NK-92 (cell line): ENCODE measurements at regions not wholly inside any gene's neighbourhood (a gene's known extent, or its start where the extent isn't known, plus 50 kb on each side); places are given as distances from the start of the nearest gene placed in this dataset.
"Not testable (repeated sequence)": the region's sequence is repeated elsewhere in the genome, so short reads cannot be mapped to it uniquely, and the experiment has no call there.

Source experiments
- DNase-seq: peaks from one replicate; lab custom pipeline; 2025; ENCODE audit not compliant: unreplicated experiment; lab: John Stamatoyannopoulos, UW

DNA sequence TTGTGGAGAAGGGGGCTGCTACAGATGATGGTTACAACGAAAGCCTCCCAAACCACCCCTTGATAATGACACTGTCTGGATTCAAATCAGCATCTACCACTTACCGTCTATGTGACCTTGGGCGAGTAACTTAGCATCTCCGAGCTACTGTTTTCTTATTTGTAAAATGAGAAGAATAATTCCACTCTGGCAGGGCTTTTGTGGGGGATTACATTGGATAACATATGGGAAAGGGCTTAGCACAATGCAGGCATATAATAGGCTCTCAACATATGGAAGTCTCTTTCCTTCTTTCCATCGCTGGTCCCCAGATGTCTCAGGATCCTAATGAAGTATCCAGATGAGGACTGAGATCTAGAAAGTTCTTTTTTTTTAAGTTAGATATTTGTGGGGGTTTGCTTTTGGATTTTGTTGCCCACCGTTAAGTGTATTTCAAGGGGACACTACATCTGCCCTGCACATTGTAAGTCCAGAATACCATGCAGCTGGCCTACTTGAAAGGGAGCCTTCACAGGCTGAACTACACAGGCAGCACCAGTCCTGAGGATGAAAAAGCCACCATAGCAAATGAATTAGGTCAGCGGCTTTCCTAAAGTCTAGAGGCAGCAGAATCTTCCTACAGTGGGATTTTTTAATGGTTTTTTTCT lies 172.2 kb upstream of the IRF2BP2 start:
- DNase-seq = no peak

DNA sequence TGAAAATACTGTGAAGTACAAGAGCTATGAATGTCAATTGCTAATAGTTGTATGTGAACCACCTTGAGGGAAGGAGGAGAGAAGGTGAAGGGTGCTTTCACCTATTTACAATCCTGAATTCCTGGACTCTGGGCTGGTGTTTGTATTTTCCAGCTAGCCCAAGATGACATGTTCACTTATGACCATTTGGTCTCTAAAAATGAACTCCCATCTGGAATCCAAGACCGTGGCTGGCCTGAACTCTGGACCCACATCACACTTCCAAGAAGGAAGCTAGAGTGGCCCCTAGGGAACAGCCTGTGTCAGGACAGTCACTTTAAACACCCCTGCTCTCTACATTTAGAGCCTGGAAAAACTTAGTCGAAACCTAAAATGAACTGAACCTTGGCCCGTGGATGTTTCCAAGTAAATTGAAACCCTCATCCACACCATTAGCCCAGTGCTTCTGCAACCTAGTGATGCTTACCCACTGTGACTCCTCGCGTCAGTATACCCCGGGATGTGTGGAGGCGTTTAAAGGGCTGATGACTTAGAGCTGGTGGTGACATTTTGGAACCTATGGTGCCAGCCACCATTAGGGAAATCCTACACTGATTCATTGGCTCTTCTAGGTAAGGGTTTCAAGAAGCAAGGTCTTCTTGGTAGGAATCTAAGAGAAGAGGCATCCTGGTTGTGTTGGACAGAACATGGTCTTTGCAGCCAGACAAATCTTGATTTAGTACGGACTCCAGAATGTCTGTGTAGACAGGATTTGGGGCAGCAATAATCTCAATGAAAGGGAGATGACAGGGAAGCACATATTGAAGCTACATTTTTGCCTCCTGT lies 171.5 kb upstream of the IRF2BP2 start:
- no peak for DNase-seq

DNA sequence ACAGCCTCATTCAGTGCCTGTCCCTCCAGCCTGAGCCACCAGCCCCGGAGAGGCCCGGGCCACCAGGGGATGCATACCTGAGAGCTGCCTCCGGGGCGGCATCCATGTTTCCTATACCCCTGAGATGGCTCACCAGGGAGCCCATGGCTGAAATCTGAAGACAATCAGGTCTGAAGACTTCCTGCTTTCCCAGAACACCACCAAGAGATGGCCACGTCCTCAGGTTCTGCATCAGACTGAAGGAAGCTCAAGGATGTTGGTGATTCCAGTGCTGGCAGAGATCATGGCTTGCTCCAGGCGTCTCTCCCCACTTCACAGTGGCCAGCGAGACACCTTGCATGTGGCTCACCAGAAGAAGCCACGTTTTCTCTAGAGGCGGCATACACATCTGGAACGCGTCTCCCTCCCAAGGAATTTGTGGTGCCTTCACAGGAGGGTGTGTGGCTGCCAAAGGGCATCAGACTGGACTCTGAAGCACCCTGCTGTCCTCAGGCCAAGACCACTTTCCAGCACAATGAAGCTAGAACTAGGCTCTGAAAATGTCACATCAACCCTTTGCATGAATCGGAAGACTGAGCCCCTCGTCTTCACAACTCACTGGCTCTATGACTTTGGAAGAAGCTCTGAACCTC lies 170.7 kb upstream of the IRF2BP2 start:
- DNase-seq = no peak

DNA sequence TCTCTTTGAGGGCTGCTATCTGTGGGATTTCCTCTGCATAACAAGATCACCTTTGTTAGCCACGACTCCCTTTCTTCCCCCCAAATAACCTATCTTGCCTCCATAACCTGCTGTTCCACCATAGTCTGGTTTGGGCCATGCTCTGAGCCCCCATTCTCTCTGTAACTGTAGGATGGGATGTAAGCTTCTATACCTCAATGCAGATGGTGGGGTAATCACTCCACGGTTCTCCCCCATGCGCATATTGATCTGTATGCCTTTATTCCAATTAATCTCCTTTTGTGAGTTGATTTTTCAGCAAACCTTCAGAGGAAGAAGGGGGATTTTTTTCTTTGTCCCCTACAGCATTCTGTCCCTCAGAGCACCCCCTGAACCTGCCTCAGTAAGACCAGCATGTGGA lies 170.1 kb upstream of the IRF2BP2 start:
- no peak for DNase-seq

DNA sequence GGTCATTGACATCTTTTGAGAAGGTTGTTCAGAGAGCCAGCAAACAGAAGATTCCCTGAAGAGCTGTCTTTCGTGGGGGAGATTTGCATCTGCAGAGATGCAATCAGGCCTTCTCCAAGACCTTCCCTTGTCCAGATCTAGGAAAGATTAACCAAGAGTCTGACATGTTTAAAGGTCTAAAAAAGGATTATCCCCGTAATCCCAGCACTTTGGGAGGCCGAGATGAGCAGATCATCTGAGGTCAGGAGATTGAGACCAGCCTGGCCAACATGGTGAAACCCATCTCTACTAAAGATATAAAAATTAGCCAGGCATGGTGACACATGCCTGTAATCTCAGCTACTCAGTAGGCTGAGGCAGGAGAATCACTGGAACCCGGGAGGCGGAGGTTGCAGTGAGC lies 169.6 kb upstream of the IRF2BP2 start:
- not testable (repeated sequence) for DNase-seq

DNA sequence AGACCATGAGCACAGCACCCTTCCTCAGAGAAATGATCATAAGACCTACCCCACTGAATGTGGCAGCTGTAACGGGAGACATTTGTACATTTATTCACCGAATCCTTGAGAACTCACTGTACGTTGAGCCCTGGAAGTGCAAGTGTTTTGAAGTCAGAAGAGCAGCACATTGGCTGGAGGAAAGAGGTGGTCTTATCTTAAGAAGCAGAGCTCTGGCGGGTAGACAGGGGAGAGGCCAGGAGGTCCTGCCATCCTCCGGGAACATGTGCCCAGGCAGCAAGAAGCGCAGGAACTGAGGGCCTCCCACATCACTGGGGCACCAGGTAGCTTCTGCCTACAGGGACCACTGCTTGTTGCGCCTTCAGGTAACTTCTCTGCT lies 169.2 kb upstream of the IRF2BP2 start:
- no peak for DNase-seq

DNA sequence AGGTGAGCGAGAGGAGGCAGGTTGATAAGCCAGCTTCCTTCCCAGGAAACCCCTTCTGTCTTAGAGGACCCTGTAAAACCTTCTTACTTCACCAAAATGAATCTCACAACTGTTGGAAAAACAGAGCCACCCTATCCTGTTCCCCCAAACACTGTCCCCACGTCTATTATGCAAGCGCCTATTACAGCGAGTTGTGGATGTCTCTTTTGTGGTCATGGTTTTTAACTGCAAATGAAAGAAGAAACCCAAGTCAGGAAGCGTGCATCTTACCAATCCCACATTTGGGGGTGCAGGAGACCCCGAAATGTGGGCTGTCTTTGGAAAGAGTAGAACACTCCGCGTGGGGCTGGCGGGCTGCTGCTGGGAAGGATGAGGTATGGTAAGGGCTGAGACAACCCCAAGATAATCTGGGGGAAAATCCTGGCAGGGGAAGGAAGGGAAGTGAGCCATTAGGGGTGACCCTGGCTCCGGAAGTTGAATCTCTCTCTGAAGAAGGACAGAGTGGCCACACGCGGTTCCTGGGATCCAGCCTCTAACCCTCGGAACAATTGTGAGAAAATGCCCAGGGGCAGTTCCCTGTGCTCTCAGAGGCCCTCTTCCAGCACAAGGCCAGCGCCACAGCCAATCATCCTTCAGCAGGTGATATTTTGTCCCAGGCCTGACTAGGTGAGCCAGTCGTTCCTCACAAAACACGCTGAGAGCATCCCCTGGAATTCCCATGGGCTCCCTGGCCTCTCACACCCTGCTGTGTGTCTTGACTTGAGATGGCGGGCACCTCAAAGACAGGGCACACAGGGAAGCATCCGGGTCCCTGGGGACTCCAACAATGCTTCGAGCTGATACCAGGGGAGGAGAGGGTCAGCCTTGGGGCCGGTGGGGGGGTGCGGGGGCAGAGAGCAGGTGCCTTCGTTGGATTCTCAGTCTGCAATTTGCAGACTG lies 168.5 kb upstream of the IRF2BP2 start:
- DNase-seq = no peak

DNA sequence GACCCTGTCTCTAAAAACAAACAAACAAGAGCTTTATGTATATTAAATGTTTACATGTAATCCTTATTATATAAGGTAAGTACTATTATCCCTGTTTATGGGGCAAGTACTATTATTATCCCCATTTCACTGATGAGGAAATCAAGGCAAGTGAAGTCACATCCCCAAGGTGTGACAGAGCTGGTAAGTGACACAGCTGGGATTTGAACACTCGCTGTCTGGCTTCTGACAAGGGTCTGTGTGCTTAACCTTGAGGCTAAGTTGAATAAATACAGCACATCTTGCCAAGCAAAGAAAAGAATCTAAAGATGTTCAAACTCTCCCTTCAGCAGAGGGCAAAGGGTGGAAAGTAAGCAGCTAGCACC lies 167.9 kb upstream of the IRF2BP2 start:
- DNase-seq = no peak

DNA sequence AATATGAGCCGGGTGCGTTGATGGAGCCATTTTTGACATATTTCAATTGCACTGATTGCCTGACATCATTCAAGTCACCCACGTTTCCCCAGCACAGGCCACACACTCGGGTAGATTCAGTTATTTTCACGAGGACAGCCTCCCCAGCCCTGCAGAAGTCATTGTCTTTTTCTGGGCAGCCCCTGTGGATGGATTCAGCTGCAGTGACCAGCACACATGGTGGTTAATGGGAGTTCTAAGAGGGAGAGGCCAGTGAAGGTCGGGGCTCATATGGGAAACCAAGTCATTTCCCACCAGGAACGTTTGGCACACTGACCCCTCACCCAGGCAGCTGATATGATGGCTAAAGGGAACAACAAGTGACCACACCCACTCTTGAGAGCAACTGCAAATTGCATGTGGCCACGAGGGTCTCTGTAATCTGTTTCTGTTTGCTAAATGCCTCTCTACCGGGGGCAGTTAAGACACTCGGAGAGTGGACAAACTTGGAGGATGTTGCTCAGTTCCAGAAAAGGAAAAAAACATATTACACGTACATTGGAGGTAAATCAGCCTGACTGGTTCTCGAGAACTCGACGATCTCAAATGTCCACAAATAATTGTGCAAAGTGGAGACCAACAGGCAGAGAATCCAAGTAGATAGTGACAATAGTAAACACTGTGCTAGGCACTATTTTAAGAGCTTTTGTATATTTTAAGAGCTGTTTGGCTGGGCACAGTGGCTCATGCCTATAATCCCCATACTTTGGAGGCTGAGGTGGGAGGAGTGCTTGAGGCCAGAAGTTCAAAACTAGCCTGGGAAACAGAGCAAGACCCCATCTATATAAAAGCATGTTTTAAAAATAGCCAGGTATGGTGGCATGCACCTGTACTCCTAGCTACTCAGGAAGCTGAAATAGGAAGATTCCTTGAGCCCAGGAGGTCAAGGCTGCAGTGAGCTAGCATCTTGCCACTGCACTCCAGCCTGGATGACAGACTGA lies 167.2 kb upstream of the IRF2BP2 start:
- DNase-seq = no peak

DNA sequence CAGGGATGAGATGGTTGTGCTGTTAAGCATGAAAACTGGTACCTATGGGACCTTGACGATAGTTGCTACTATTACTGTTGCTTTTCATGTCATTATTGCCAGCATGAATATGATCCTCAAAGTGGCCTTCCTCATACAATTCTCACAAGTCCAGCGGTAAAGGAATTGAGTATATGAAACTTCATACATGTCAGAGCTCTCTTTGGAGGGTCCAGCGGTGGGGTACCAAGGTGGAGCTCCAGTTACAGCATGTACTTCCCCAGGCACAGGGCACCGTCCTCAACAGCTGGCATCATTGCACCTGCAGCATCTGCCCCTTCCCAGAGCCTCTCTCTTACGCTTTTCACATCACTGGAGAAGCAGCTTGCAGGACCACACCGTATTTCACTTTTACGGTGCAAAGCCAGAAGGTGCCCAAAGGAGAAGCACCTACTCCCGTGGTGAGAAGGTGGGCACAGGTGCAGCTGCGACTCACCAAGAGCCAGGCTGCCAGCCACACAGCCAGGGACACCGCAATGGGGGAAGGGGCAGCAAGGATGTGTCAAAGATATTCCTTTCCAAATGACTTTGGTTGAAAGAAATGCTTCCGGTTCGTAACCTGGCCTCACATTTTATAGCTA lies 166.4 kb upstream of the IRF2BP2 start:
- no peak for DNase-seq

DNA sequence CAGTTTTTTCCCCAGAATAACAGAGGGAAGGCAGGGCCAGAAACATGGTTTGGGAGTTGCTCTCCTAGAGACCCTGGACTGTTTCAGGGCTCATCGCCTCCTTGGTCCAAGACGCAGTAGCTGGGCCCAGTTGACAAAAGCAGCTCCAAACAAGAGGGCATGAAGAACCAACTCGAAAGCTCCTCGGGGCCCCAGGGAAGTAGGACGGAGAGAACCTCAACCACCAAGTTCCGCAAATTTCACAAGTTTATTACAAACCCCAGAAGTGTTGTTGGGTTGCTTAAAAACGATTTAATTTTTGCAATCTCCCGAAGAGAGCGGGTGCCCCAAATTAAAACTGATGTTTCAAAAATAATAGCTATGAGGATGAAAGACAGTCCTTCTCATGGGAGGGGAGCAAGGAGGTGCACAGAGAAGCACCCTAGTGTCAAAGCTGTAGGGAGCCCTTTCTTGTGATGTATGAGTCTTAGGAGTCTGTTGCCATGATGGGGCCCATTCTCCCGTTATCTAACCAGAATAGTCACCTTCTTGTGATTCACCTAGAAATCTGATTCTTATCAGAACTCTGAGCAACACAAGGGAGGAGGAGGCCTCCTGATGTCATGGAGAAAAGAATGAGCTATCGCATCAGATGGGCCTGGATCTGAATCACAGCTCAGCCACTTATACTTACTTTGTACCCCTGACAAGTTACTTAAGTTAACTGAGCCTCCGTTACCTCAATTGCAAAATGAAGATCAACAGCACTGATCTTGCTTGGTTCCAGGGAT lies 165.7 kb upstream of the IRF2BP2 start:
- DNase-seq = no peak

DNA sequence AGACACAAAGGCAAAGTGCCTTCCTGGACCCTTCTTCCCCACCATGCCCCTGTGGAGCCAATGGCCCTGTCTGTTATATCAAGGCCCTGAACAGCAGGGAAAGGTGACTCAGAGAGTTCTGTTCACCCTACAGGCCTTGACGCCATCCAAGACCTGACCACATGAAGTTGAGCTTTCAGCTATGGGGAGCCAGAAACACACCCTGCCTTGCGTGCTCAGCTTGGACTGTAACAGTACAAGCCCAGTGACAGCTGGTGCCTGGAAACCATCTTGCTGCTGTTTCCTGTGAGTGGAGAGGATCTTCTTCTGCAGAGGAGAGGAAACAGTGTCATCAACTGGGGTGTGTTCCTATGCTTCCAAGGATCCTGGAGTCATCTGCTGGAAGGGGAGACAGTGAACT lies 165.0 kb upstream of the IRF2BP2 start:
- DNase-seq = no peak

DNA sequence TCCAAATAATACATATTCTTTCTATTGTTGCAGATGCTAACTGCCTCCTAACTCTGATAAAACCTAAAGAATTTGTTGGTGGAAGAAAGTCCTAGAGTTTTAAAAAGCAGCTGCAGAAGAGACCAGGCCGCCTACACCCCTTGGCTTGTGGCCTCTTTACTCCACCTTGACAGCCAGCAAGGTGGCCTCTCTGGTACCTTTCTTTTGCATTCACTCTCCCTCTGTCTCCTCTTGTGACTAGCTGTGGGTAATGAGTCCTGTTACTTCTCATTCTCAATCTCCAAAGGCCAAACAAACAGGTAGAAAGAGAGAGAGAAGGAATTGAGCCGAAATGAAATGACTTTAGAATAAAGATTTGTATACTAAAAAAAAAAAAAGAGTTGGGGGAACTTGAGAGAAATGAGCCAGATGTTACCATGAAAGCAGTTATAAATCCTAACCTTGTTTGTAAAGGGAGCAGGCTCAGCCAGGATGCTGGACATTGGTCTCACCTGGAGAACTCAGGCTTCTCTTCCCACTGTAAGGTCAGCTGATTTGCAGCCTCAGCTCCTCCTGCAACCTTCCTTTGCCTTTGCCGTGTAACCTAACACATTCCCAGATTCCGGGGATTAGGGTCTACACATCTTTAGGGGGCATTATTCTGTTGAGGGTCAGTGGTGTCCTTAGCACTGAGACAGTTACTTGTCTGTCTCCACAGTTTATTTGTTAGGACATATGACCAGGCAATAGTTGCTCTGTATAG lies 164.1 kb upstream of the IRF2BP2 start:
- no peak for DNase-seq

DNA sequence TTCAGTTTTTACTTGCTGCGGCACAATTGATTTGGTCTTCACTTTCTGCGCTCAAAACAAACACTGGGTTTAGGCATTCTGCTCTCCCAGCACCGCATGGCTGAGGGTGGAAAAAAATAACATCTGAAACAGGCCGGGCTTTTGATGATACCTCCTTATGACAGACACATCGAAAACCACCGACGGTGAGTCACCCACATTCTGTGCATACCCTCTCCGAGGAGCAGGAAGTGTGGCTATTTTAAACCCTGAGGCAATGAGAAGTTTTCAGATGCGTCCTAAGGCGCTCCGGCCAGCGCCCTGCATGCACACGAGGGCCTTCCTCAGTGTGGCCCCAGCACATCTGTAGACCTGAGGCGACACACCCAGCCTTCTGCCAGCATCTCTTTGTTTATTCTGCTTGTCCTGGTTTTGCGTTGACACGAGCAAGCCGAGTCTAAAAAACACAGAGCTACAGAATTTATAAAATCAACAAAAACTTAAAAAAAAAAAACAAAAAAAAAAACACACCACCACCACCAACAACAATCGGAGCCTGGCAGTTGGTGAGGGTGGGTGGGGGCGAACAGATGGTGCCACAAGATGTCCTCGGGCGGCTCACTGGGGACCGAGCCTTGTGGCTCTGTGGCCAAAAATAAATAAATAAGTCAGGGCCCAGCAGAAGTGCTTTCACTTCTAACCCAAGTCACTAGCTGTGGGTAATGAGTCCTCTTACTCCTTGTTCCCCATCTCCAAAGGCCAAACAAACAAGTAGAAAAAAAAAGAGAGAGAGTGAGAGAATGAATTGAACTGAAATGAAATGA lies 162.6 kb upstream of the IRF2BP2 start:
- no peak for DNase-seq

DNA sequence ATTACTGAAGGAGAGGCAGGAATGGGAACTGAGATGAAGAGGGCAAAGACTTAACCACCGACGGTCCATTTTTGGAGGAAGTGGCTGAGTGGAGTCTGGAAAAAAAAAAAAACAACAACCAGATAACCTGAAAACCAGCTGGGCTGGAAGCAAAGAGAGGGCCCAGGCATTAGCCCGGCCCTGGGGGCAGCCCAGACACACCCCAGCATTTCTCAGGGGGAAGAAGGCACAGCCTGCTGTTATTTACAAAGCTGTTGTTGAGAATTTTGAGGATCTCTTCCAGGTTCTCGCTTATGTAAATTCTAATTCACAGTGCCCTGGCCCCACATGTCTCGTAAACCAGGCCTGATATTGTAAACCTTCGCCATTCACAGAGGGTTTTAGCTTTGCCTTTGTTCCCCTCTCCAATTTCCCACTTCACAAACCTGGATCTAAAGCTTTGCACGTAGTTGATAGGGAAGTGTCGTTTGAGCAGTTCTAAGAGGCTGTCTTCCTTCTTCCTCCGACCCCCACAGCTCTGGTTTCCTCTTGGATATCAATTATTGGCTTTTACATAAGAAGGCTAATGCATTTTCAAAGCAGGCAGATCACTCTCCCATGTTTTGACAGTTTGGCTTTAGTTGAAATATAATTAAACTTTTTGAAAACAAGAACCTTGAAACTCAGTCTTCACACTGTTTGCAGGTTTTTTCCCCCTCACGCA lies 161.8 kb upstream of the IRF2BP2 start:
- DNase-seq = no peak

DNA sequence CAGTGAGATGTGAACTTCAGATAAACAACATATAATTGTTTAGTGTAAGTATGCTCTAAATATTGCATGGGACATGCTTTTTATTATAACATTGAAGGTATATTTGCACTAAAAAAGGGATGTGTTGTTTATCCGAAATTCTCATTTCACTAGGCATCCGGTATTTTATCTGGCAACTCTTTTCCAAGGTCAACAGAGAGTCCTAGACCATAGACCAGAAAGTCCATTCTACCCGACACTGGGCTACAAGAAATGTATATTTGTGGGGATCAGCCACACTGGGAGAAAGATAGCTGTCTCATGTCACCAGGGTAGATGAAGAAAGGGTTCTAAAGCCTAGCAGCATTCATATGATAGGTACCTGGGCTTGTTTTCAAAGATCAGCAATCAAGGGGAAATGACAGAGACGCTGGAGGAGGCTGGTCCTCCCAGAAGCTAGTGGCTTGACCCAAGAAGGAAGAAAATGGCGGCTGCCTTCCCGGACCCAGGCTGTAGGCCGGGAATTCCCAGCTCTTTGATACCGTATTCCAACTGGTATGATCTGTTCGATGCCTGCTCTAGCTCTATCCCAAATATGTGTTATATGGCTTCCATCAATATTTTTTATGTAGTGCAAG lies 161.1 kb upstream of the IRF2BP2 start:
- DNase-seq = no peak
